ENCODE measurements at regions not wholly inside any gene's neighbourhood (a gene's known extent, or its start where the extent isn't known, plus 50 kb on each side); places are given as distances from the start of the nearest gene placed in this dataset.

DNA sequence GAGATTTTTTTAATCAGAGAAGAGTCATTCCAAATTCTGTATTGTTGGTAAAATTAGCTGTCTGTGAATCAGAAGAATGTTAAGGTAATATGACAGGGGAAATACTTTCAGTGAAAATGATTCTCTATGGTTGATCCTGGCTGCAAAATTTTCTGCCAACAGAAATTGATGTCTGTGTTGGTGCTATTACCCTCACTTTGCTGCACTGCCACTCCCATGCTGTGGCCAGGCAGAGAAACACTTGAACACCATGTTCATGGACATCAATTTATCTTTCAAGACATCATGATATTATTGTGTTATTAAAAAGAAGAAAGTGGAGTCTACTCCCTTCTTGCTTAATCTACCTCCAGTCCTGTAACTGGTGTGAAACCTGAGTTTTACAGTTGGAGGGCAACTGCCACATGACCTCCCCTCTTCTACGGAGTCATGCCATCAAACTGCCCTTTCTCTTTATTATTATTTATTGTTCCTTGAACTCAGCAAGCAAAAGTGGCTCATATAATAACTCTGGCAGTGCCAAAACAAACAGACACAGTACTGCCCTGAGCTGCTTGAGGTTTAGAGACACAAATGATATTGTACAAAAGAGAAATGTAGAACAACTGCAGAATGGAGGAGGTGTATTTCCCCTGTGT lies 288.0 kb upstream of the JAG1 start:
- Histone ChIP-seq H3K9me3 (ENCODE audit: low read length) (no peaks in the 10 kb centered on the region), H4K20me1 (ENCODE audit: insufficient read depth) (no peaks in the 10 kb centered on the region), H2AFZ (ENCODE audit: low read depth, low read length) (no peak overlapping the region), H3K4me2 (ENCODE audit: low read length) (no peak overlapping the region), H3K27me3 (ENCODE audit: insufficient read depth, low read depth, low read length) (no peaks in the 10 kb centered on the region), H3K79me2 (replicated peaks; ENCODE audit: insufficient read depth, low read length) (no peaks in the 10 kb centered on the region), H3K27ac (ENCODE audit: low read length) (no peak overlapping the region), H3K4me3 (ENCODE audit: low read length) (no peak overlapping the region), H3K36me3 (ENCODE audit: insufficient read depth, low read length) (no peaks in the 10 kb centered on the region), H3K9ac (ENCODE audit: low read length) (no peak overlapping the region), H3K9me2 (ENCODE audit: insufficient read depth, low read length) (no peaks in the 10 kb centered on the region), H3F3A (ENCODE audit: insufficient read depth, low read length, poor library complexity, severe bottlenecking) (no peaks in the 10 kb centered on the region)
- TF ChIP-seq, protein P1, sequence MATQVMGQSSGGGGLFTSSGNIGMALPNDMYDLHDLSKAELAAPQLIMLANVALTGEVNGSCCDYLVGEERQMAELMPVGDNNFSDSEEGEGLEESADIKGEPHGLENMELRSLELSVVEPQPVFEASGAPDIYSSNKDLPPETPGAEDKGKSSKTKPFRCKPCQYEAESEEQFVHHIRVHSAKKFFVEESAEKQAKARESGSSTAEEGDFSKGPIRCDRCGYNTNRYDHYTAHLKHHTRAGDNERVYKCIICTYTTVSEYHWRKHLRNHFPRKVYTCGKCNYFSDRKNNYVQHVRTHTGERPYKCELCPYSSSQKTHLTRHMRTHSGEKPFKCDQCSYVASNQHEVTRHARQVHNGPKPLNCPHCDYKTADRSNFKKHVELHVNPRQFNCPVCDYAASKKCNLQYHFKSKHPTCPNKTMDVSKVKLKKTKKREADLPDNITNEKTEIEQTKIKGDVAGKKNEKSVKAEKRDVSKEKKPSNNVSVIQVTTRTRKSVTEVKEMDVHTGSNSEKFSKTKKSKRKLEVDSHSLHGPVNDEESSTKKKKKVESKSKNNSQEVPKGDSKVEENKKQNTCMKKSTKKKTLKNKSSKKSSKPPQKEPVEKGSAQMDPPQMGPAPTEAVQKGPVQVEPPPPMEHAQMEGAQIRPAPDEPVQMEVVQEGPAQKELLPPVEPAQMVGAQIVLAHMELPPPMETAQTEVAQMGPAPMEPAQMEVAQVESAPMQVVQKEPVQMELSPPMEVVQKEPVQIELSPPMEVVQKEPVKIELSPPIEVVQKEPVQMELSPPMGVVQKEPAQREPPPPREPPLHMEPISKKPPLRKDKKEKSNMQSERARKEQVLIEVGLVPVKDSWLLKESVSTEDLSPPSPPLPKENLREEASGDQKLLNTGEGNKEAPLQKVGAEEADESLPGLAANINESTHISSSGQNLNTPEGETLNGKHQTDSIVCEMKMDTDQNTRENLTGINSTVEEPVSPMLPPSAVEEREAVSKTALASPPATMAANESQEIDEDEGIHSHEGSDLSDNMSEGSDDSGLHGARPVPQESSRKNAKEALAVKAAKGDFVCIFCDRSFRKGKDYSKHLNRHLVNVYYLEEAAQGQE (IDR thresholded peaks at IDR 0.05; ENCODE audit: borderline replicate concordance), result no peak
- TF ChIP-seq SMC3 (conservative IDR thresholded peaks at IDR 0.05; ENCODE audit: poor library complexity) (no peak), MXI1 (conservative IDR thresholded peaks at IDR 0.05; ENCODE audit: poor library complexity, severe bottlenecking) (no peak), EZH2 (IDR thresholded peaks at IDR 0.05; ENCODE audit: borderline replicate concordance, insufficient read depth, low read length, poor library complexity, severe bottlenecking) (no peak), RAD21 (conservative IDR thresholded peaks at IDR 0.05) (no peak), TAF1 (IDR thresholded peaks at IDR 0.05; ENCODE audit: low read depth) (no peak), CTCF (IDR thresholded peaks at IDR 0.05; ENCODE audit: poor library complexity, severe bottlenecking) (no peak), POLR2AphosphoS5 (IDR thresholded peaks at IDR 0.05) (no peak), EP300 (conservative IDR thresholded peaks at IDR 0.05; ENCODE audit: poor library complexity, severe bottlenecking) (no peak)

GRCh38 chr20:10962937-10963336 lies 289.1 kb upstream of the JAG1 start:
- H2AFZ ChIP-seq (ENCODE audit: low read depth, low read length), result no peak overlapping the region
- H3K9me2 ChIP-seq (ENCODE audit: insufficient read depth, low read length), result no peaks in the 10 kb centered on the region
- no peaks in the 10 kb centered on the region for H3K9me3 ChIP-seq (ENCODE audit: low read length)

More at GRCh38 chr20:10962937-10963336, 289.1 kb upstream of the JAG1 start:
- no peaks in the 10 kb centered on the region for H3K36me3 ChIP-seq (ENCODE audit: insufficient read depth, low read length)
- H3K79me2 ChIP-seq (replicated peaks; ENCODE audit: insufficient read depth, low read length), result no peaks in the 10 kb centered on the region
- H3K9ac ChIP-seq (ENCODE audit: low read length), result no peak overlapping the region
- no peak overlapping the region for H3K4me3 ChIP-seq (ENCODE audit: low read length)
- no peak overlapping the region for H3K27ac ChIP-seq (ENCODE audit: low read length)
- no peaks in the 10 kb centered on the region for H4K20me1 ChIP-seq (ENCODE audit: insufficient read depth)
- H3K4me2 ChIP-seq (ENCODE audit: low read length), result no peak overlapping the region
- no peaks in the 10 kb centered on the region for H3K27me3 ChIP-seq (ENCODE audit: insufficient read depth, low read depth, low read length)
- TF ChIP-seq SMC3 (conservative IDR thresholded peaks at IDR 0.05; ENCODE audit: poor library complexity), result no peak
- no peak for TF ChIP-seq RAD21 (conservative IDR thresholded peaks at IDR 0.05)
- TF ChIP-seq MXI1 (conservative IDR thresholded peaks at IDR 0.05; ENCODE audit: poor library complexity, severe bottlenecking), result no peak
- no peak for TF ChIP-seq EZH2 (IDR thresholded peaks at IDR 0.05; ENCODE audit: borderline replicate concordance, insufficient read depth, low read length, poor library complexity, severe bottlenecking)
- no peak for TF ChIP-seq TAF1 (IDR thresholded peaks at IDR 0.05; ENCODE audit: low read depth)
- no peak for TF ChIP-seq CTCF (IDR thresholded peaks at IDR 0.05; ENCODE audit: poor library complexity, severe bottlenecking)
- no peak for TF ChIP-seq EP300 (conservative IDR thresholded peaks at IDR 0.05; ENCODE audit: poor library complexity, severe bottlenecking)
- no peak for TF ChIP-seq POLR2AphosphoS5 (IDR thresholded peaks at IDR 0.05)
- TF ChIP-seq, protein P1 (IDR thresholded peaks at IDR 0.05; ENCODE audit: borderline replicate concordance), result no peak
- H3F3A ChIP-seq (ENCODE audit: insufficient read depth, low read length, poor library complexity, severe bottlenecking), result no peaks in the 10 kb centered on the region

Data from neural cell (in vitro differentiated cells).